ENCODE measurements at regions not wholly inside any gene's neighbourhood (a gene's known extent, or its start where the extent isn't known, plus 50 kb on each side); places are given as distances from the start of the nearest gene placed in this dataset.

GRCh38 chr2:126238251-126238650, 417.7 kb upstream of the GYPC start:
- TF ChIP-seq MYC (IDR thresholded peaks at IDR 0.05; ENCODE audit: low read depth, low read length), result no peak
- TF ChIP-seq CTCF (IDR thresholded peaks at IDR 0.05; ENCODE audit: low read depth, low read length), result no peak
- TF ChIP-seq POLR2A (IDR thresholded peaks at IDR 0.05; ENCODE audit: extremely low read depth, insufficient read length), result no peak

All from NB4 (cell line).